Activated CD4-positive, alpha-beta T cell treated with anti-CD3 and anti-CD28 coated beads, Interleukin-2, amount 10 ng/mL, durations not matched to agents 7 days and 5 days (primary cell): ENCODE measurements at regions not wholly inside any gene's neighbourhood (a gene's known extent, or its start where the extent isn't known, plus 50 kb on each side); places are given as distances from the start of the nearest gene placed in this dataset.
"Not testable (repeated sequence)": the region's sequence is repeated elsewhere in the genome, so short reads cannot be mapped to it uniquely, and the experiment has no call there.

Experiments used
- CTCF ChIA-PET: fragments of 350-600 bp; sonication (Branson Sonifier 250); formaldehyde crosslinking; loops from one replicate; lab custom pipeline; 2021; ENCODE audit warnings: antibody characterized with exemption; lab: Charles Lee
- POLR2A ChIA-PET: fragments of 350-600 bp; sonication (Branson Sonifier 250); formaldehyde crosslinking; loops from one replicate; lab custom pipeline; 2021; ENCODE audit warnings: antibody characterized with exemption; lab: Charles Lee
- DNase-seq: peaks from one replicate; pipeline ENCODE4 v3.0.0-alpha.2; 2020
- H3K27ac Mint-ChIP-seq: one replicate; pipeline ENCODE4 v1.8.0; 2021; ENCODE audit warnings: mild to moderate bottlenecking, moderate library complexity, mixed read lengths
- H3K27me3 Mint-ChIP-seq: one replicate; pipeline ENCODE4 v1.8.0; 2021; ENCODE audit warnings: mixed read lengths
- H3K36me3 Mint-ChIP-seq: one replicate; pipeline ENCODE4 v1.8.0; 2021; ENCODE audit warnings: low read depth, mixed read lengths
- H3K4me1 Mint-ChIP-seq: one replicate; pipeline ENCODE4 v1.8.0; 2021; ENCODE audit warnings: mixed read lengths
- H3K4me3 Mint-ChIP-seq: one replicate; pipeline ENCODE4 v1.8.0; 2021; ENCODE audit warnings: mild to moderate bottlenecking, moderate library complexity, mixed read lengths
- H3K9me3 Mint-ChIP-seq: one replicate; pipeline ENCODE4 v1.8.0; 2021; ENCODE audit warnings: mixed read lengths

GRCh38 chr14:82009993-82010392 is 476.3 kb upstream of the SEL1L start:
- Mint-ChIP-seq H3K4me3 (no peak overlapping the region), H3K27me3 (no peaks in the 10 kb centered on the region), H3K27ac (no peak overlapping the region), H3K4me1 (no peaks in the 10 kb centered on the region), H3K36me3 (no peaks in the 10 kb centered on the region), H3K9me3 (peaks cover 6% of the 10 kb centered on the region)
- POLR2A ChIA-PET = no interaction called here
- no peak for DNase-seq
- CTCF ChIA-PET = no interaction called here

DNA sequence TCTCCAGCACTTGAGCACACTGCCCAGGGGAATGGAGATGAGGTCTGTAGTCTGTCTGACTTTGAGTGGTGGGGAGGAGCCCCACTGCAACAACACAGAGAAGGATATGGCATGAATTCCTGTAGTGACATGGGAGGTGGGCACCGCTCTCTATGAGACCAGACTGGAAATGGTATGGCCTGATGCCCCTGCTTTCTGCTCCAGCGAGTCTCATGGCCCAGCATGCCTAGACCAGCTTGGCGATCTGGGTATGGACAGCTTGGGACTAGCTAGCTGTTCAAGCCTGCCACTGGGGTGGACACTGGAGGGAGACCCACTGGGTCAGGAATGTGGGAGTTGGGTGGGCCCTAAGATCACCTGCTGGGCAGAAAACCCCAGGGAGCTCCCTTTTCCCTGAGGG is 477.8 kb upstream of the SEL1L start:
- H3K4me1 Mint-ChIP-seq = no peaks in the 10 kb centered on the region
- no peak overlapping the region for H3K27ac Mint-ChIP-seq
- CTCF ChIA-PET = no interaction called here
- POLR2A ChIA-PET = no interaction called here
- no peaks in the 10 kb centered on the region for H3K27me3 Mint-ChIP-seq
- DNase-seq = no peak
- H3K36me3 Mint-ChIP-seq = no peaks in the 10 kb centered on the region
- no peak overlapping the region for H3K4me3 Mint-ChIP-seq
- peaks cover 6% of the 10 kb centered on the region for H3K9me3 Mint-ChIP-seq

- Mint-ChIP-seq H3K9me3 (peaks cover 27% of the 10 kb centered on the region), H3K4me1 (no peaks in the 10 kb centered on the region), H3K27me3 (no peaks in the 10 kb centered on the region), H3K36me3 (no peaks in the 10 kb centered on the region), H3K27ac (no peak overlapping the region), H3K4me3 (no peak overlapping the region)
- POLR2A ChIA-PET = no interaction called here
- CTCF ChIA-PET = no interaction called here
- DNase-seq = no peak
Measured at GRCh38 chr14:82029038-82029437, 495.4 kb upstream of the SEL1L start.

GRCh38 chr14:82035397-82035796 is 501.7 kb upstream of the SEL1L start:
- H3K4me3 Mint-ChIP-seq = no peak overlapping the region
- ChIA-PET CTCF (no interaction called here), POLR2A (no interaction called here)
- no peak overlapping the region for H3K27ac Mint-ChIP-seq
- no peaks in the 10 kb centered on the region for H3K4me1 Mint-ChIP-seq
- no peaks in the 10 kb centered on the region for H3K27me3 Mint-ChIP-seq
- no peak for DNase-seq
- no peaks in the 10 kb centered on the region for H3K9me3 Mint-ChIP-seq
- no peaks in the 10 kb centered on the region for H3K36me3 Mint-ChIP-seq

- H3K9me3 Mint-ChIP-seq, H3K27me3 Mint-ChIP-seq, CTCF ChIA-PET, H3K4me3 Mint-ChIP-seq, DNase-seq, H3K36me3 Mint-ChIP-seq, H3K27ac Mint-ChIP-seq, POLR2A ChIA-PET, H3K4me1 Mint-ChIP-seq: not testable (repeated sequence)
Measured at GRCh38 chr14:82038066-82038465, 504.4 kb upstream of the SEL1L start.

GRCh38 chr14:82045339-82045738 is 511.7 kb upstream of the SEL1L start:
- Mint-ChIP-seq H3K27ac (no peak overlapping the region), H3K27me3 (no peaks in the 10 kb centered on the region), H3K9me3 (no peaks in the 10 kb centered on the region), H3K4me1 (no peaks in the 10 kb centered on the region), H3K4me3 (no peak overlapping the region), H3K36me3 (no peaks in the 10 kb centered on the region)
- no peak for DNase-seq
- CTCF ChIA-PET = no interaction called here
- POLR2A ChIA-PET = no interaction called here

- Mint-ChIP-seq H3K27ac (no peak overlapping the region), H3K4me3 (no peak overlapping the region), H3K27me3 (no peaks in the 10 kb centered on the region), H3K4me1 (no peaks in the 10 kb centered on the region), H3K36me3 (no peaks in the 10 kb centered on the region), H3K9me3 (no peaks in the 10 kb centered on the region)
- ChIA-PET POLR2A (no interaction called here), CTCF (no interaction called here)
- DNase-seq = no peak
Measured at GRCh38 chr14:82046512-82047226, 513.0 kb upstream of the SEL1L start.

DNA sequence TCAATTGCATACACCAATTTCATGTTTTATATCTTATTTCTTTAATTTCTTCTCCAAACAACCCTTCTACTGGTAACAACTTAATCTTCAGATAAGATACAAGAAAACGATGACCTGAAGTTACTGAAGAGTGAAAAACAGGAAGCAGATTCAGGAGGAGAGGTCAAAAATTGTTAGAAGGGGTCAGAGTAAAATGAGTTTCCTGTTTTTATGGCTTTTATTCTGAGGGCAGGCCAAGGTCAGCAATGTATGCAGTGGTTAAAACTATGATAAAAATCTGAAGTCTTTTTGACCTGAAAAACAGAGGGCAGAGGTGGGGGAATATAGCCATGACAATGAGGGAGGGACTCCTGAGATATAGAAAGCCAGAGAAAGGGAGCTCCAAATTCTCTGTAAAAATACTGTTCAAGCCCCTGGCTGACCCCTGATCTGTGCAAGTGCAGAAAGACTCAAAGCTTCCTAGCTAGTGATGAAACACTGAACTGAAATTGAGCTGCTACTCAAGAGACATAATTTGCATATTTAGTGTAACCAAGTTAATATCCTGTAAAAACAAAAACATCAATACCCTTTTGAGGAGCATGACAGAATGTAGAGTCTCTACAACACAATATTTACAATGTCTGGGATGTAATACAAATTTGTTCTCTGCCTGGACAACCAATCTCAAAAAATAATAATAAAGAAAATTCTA is 514.3 kb upstream of the SEL1L start:
- Mint-ChIP-seq H3K4me3 (no peak overlapping the region), H3K27me3 (no peaks in the 10 kb centered on the region), H3K27ac (no peak overlapping the region), H3K9me3 (no peaks in the 10 kb centered on the region), H3K36me3 (no peaks in the 10 kb centered on the region), H3K4me1 (no peaks in the 10 kb centered on the region)
- ChIA-PET CTCF (no interaction called here), POLR2A (no interaction called here)
- DNase-seq = no peak

- no peak overlapping the region for H3K27ac Mint-ChIP-seq
Measured at GRCh38 chr14:82052778-82053177, 519.1 kb upstream of the SEL1L start.

DNA sequence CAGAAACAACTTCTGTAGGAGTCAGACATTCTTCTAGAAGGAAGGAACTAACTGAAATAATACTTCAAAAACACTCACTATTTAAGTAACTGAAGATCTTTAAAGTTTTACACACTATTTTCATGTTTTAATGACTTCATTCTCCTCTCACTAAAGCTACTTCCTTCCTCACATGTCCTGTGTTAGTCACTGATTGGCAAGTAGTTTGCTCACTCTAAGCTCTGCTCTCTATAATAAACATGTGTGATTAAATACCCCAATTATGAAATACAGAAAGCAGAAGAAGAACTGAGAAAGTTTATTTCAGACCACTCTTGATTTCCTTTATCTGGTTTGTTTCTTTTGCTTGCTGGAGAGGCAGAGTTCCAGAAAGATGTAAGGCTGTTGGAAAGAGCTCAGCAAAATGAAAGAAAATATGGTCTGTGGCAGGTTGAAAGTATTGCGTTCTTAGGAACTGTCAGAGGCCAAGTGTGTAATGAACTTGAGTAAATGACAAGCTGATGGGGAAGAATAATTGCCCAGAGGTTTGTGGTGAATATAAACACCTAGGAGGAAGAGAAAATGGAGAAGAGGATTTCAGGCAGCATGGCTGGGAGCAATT is 522.0 kb upstream of the SEL1L start:
- H3K4me1 Mint-ChIP-seq = no peaks in the 10 kb centered on the region
- H3K36me3 Mint-ChIP-seq = no peaks in the 10 kb centered on the region
- no peaks in the 10 kb centered on the region for H3K27me3 Mint-ChIP-seq
- POLR2A ChIA-PET = no interaction called here
- CTCF ChIA-PET = no interaction called here
- no peaks in the 10 kb centered on the region for H3K9me3 Mint-ChIP-seq
- H3K4me3 Mint-ChIP-seq = no peak overlapping the region
- H3K27ac Mint-ChIP-seq = no peak overlapping the region
- no peak for DNase-seq

More at GRCh38 chr14:82052778-82053177, 519.1 kb upstream of the SEL1L start:
- ChIA-PET POLR2A (no interaction called here), CTCF (no interaction called here)
- Mint-ChIP-seq H3K27me3 (no peaks in the 10 kb centered on the region), H3K4me1 (no peaks in the 10 kb centered on the region), H3K4me3 (no peak overlapping the region), H3K9me3 (no peaks in the 10 kb centered on the region), H3K36me3 (no peaks in the 10 kb centered on the region)
- no peak for DNase-seq

GRCh38 chr14:82060219-82060618 is 526.6 kb upstream of the SEL1L start:
- Mint-ChIP-seq H3K4me3 (no peak overlapping the region), H3K36me3 (no peaks in the 10 kb centered on the region), H3K9me3 (peaks cover 22% of the 10 kb centered on the region), H3K27me3 (no peaks in the 10 kb centered on the region), H3K4me1 (no peaks in the 10 kb centered on the region), H3K27ac (no peak overlapping the region)
- ChIA-PET POLR2A (no interaction called here), CTCF (no interaction called here)
- no peak for DNase-seq

GRCh38 chr14:82067221-82067875 is 533.7 kb upstream of the SEL1L start:
- Mint-ChIP-seq H3K4me3 (no peak overlapping the region), H3K36me3 (no peaks in the 10 kb centered on the region), H3K27ac (no peak overlapping the region), H3K9me3 (peaks cover 23% of the 10 kb centered on the region), H3K27me3 (no peaks in the 10 kb centered on the region), H3K4me1 (no peaks in the 10 kb centered on the region)
- ChIA-PET POLR2A (no interaction called here), CTCF (no interaction called here)
- no peak for DNase-seq

DNA sequence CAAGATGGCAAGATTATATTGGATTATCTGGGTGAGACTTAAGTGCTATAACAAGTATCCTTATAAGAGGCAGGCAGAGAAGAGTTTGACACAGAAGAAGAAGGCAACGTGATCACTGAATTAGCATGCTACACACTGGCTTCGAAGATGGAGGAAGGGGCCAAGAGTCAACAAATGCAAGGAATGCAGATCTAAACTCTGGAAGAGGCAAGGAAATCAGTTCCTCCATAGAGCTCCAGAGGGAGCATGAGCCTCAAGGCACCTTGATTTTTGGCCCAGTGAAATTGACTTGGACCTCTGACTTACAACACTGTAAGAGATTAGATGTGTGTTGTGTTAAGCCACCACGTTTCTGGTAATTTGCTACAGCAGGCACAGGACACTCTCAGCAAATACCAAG is 536.4 kb upstream of the SEL1L start:
- ChIA-PET CTCF (no interaction called here), POLR2A (no interaction called here)
- Mint-ChIP-seq H3K4me3 (no peak overlapping the region), H3K27ac (no peak overlapping the region), H3K36me3 (no peaks in the 10 kb centered on the region), H3K27me3 (no peaks in the 10 kb centered on the region), H3K4me1 (no peaks in the 10 kb centered on the region), H3K9me3 (peaks cover 7% of the 10 kb centered on the region)
- no peak for DNase-seq
